ENCODE measurements at regions not wholly inside any gene's neighbourhood (a gene's known extent, or its start where the extent isn't known, plus 50 kb on each side); places are given as distances from the start of the nearest gene placed in this dataset.

DNA sequence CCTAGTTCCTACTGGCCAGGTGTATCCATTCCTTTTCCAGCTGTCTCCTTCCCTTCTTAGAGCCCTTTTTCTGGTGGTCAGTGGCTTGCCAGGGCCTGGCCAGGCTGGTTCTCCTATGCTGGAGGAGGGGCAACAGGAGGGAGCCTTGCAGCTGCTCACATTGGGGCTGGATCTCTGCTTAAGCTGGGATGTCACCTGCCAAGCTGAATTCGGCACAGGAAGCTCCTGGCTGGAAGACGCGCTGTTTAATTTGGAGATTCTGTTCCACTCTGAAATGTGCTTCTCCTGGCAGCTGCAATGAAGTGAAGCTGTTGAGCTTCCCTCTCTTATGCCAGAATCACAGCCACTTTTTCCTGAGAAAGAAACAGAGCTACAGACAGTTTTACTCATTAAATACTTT lies 56.0 kb upstream of the POU3F1 start:
- no peak for DNase-seq (ENCODE audit: low read depth, low spot score)
- CTCF ChIA-PET = no interaction called here
- no peak overlapping the region for H3K4me3 ChIP-seq (ENCODE audit: low read depth, low read length)
- TF ChIP-seq, protein P1, sequence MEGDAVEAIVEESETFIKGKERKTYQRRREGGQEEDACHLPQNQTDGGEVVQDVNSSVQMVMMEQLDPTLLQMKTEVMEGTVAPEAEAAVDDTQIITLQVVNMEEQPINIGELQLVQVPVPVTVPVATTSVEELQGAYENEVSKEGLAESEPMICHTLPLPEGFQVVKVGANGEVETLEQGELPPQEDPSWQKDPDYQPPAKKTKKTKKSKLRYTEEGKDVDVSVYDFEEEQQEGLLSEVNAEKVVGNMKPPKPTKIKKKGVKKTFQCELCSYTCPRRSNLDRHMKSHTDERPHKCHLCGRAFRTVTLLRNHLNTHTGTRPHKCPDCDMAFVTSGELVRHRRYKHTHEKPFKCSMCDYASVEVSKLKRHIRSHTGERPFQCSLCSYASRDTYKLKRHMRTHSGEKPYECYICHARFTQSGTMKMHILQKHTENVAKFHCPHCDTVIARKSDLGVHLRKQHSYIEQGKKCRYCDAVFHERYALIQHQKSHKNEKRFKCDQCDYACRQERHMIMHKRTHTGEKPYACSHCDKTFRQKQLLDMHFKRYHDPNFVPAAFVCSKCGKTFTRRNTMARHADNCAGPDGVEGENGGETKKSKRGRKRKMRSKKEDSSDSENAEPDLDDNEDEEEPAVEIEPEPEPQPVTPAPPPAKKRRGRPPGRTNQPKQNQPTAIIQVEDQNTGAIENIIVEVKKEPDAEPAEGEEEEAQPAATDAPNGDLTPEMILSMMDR (IDR thresholded peaks at IDR 0.05; ENCODE audit: insufficient read depth, low read length, missing control alignments) = no peak
- POLR2A ChIA-PET = no interaction called here

DNA sequence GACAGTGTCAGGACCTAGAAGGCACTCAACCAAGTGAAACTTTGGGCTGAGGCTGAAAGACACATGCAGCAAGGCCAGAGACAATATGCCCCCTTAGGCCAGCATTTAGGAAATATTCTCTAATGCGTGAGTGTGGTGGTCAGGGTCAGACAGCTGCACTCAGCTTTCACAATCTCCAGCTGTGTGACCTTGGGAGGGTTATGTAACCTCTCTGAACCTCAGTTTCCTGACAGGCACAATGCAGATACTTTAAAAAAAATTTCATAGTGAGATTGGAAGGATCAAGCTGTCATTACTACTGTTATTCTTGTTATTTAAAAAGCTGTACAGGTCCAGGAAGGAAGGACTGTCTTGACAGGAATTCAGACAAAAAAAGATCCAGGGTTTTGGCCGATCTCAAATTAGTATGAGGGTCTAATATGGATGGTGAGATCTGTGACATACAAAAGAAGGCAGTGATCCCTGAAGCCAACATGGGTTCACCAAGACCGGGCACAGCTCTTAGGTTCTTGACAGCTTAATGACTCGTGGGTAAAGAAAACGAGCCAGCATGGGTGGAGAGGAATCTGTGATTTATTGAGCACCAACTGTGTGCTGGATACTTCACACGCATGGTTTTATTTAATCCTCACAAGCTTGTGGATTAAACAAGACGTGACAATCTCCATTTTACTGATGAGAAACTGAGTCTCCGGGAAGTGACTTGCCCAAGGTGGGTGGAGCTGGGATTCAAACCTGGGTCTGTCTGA lies 54.6 kb upstream of the POU3F1 start:
- H3K4me3 ChIP-seq (ENCODE audit: low read depth, low read length) = no peak overlapping the region
- TF ChIP-seq, protein P1 (IDR thresholded peaks at IDR 0.05; ENCODE audit: insufficient read depth, low read length, missing control alignments) = no peak
- DNase-seq (ENCODE audit: low read depth, low spot score) = no peak
- POLR2A ChIA-PET = no interaction called here
- CTCF ChIA-PET = no interaction called here

DNA sequence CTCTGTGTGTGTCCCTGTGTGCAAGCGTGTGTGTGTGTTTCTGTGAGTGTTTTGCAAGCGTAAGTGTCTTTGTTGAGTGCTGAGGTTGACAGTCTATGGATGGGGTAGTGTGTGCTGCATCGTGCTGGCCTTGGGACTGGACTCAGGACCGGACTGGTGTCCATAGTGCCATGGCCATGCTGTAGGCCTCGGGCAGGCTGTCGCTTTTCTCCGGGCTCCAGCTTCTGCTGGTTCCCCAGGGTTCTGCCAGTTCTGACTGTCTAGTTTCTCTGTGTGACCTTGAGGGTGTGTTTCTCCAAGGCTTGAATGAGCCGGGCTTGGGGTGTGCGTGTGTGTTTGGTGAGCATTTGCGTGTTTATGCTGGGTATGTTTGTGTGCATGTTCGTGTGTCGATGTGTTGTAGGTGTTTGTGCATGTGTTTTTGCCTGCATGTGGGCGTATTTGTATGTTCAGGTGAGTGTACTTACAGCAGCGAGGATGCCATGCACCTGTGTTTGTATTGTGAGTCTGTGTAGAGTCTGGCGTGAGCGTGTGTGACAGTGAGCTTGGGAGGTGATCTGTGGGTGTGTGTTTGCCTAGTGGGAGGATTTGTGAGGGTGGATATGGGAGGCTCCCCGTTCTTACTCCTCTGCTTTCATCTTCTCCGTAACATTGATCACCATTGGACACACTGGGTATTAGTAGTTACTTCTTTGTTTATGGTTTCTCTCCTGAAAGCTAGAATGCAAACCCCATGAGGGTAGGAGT lies 51.7 kb upstream of the POU3F1 start:
- CTCF ChIA-PET = interaction anchor here (0.6 kb wide), 1 partner anchor 9 kb away, joined by 3 read pairs; no protein-coding TSS in a partner anchor
- no peak for DNase-seq (ENCODE audit: low read depth, low spot score)
- TF ChIP-seq, protein P1 (IDR thresholded peaks at IDR 0.05; ENCODE audit: insufficient read depth, low read length, missing control alignments) = no peak
- no peak overlapping the region for H3K4me3 ChIP-seq (ENCODE audit: low read depth, low read length)
- POLR2A ChIA-PET = no interaction called here

DNA sequence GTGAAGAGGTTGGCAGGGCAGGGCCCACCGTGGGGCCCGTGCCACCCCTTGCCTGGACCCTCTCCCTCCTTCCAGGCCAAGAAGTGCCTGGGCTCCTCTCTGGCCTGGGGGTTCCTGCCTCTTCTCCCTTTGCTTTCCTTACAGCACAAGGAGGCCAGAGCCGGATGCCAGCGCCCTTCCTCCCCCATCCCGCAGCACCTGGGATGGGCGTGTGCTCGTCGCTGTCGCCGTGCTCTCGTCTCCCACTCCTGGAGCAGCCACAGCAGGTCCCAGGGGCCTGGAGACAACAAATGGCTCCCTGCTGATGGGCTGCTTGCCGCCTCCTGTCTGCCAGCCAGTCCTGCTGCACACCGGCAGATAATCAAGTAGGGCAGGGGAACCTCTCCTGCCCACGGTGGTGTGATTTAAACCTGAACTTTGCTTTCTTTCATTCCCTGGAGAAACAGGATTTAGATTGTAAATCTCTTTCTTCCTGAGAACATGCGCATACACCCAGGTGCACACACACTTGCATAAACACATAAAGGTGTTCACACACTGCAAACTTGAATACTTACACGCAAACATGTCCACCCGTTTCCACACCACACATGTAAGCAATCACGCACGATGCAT lies 50.8 kb upstream of the POU3F1 start:
- no peak for DNase-seq (ENCODE audit: low read depth, low spot score)
- POLR2A ChIA-PET = no interaction called here
- CTCF ChIA-PET = interaction anchor here (0.6 kb wide), 1 partner anchor 9 kb away, joined by 3 read pairs; no protein-coding TSS in a partner anchor
- TF ChIP-seq, protein P1 (IDR thresholded peaks at IDR 0.05; ENCODE audit: insufficient read depth, low read length, missing control alignments) = no peak
- no peak overlapping the region for H3K4me3 ChIP-seq (ENCODE audit: low read depth, low read length)
